ENCODE measurements at regions not wholly inside any gene's neighbourhood (a gene's known extent, or its start where the extent isn't known, plus 50 kb on each side); places are given as distances from the start of the nearest gene placed in this dataset.

DNA sequence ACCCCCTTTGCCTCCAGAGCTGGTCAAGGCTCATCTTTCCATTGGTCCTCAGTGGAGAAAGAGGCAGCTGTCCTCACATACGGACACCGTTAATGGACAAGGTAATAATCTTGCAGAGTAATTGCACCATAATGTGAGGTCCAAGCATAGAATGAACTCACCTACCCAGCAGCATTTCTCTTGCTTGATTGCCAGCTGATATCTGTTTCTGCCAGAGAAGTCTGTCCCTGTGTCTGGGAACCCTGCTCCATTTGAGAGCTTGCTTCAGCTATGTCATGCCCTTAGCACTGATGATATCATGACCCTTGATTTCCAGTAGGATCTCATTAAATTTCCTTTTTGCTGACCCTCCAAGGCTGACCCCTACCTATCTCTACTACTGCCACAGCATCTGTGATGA is 154.6 kb downstream of the PIK3R1 start:
- intact Hi-C loops (cut with micrococcal nuclease; ENCODE audit: unreplicated experiment) (no loop called here), in situ Hi-C loops (cut with HindIII; ENCODE audit: extremely low pct_ligation_motif_present, low pct_unique_long_range_greater_than_20kb) (no loop called here)
- TF ChIP-seq RNF2 (conservative IDR thresholded peaks at IDR 0.05; ENCODE audit: low read depth) (no peak), ZFAT (CRISPR knock-in tag; conservative IDR thresholded peaks at IDR 0.05) (no peak), ZNF616 (CRISPR knock-in tag; IDR thresholded peaks at IDR 0.05; ENCODE audit: low read depth) (no peak), ZSCAN29 (CRISPR knock-in tag; conservative IDR thresholded peaks at IDR 0.05) (no peak), ZNF598 (CRISPR knock-in tag; IDR thresholded peaks at IDR 0.05; ENCODE audit: borderline replicate concordance) (no peak), ZNF790 (CRISPR knock-in tag; IDR thresholded peaks at IDR 0.05; ENCODE audit: borderline replicate concordance) (no peak), DNMT3B (CRISPR knock-in tag; conservative IDR thresholded peaks at IDR 0.05) (no peak), ZBTB38 (CRISPR knock-in tag; IDR thresholded peaks at IDR 0.05) (no peak), GABPB1 (CRISPR knock-in tag; IDR thresholded peaks at IDR 0.05) (no peak), FOSL1 (CRISPR knock-in tag; IDR thresholded peaks at IDR 0.05; ENCODE audit: borderline replicate concordance) (no peak), CREM (IDR thresholded peaks at IDR 0.05) (no peak), CREM (CRISPR knock-in tag; IDR thresholded peaks at IDR 0.05) (no peak)
- TF ChIP-seq, protein P1, sequence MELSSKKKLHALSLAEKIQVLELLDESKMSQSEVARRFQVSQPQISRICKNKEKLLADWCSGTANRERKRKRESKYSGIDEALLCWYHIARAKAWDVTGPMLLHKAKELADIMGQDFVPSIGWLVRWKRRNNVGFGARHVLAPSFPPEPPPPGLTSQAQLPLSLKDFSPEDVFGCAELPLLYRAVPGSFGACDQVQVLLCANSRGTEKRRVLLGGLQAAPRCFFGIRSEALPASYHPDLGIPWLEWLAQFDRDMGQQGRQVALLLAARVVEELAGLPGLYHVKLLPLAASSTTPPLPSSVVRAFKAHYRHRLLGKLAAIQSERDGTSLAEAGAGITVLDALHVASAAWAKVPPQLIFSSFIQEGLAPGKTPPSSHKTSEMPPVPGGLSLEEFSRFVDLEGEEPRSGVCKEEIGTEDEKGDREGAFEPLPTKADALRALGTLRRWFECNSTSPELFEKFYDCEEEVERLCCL (CRISPR knock-in tag; IDR thresholded peaks at IDR 0.05; ENCODE audit: borderline replicate concordance): no peak
- TF ChIP-seq, protein P2, sequence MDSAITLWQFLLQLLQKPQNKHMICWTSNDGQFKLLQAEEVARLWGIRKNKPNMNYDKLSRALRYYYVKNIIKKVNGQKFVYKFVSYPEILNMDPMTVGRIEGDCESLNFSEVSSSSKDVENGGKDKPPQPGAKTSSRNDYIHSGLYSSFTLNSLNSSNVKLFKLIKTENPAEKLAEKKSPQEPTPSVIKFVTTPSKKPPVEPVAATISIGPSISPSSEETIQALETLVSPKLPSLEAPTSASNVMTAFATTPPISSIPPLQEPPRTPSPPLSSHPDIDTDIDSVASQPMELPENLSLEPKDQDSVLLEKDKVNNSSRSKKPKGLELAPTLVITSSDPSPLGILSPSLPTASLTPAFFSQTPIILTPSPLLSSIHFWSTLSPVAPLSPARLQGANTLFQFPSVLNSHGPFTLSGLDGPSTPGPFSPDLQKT (CRISPR knock-in tag; IDR thresholded peaks at IDR 0.05; ENCODE audit: borderline replicate concordance): no peak
- TF ChIP-seq, protein P3, sequence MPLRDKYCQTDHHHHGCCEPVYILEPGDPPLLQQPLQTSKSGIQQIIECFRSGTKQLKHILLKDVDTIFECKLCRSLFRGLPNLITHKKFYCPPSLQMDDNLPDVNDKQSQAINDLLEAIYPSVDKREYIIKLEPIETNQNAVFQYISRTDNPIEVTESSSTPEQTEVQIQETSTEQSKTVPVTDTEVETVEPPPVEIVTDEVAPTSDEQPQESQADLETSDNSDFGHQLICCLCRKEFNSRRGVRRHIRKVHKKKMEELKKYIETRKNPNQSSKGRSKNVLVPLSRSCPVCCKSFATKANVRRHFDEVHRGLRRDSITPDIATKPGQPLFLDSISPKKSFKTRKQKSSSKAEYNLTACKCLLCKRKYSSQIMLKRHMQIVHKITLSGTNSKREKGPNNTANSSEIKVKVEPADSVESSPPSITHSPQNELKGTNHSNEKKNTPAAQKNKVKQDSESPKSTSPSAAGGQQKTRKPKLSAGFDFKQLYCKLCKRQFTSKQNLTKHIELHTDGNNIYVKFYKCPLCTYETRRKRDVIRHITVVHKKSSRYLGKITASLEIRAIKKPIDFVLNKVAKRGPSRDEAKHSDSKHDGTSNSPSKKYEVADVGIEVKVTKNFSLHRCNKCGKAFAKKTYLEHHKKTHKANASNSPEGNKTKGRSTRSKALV (CRISPR knock-in tag; IDR thresholded peaks at IDR 0.05): no peak
- TF ChIP-seq, protein P4, sequence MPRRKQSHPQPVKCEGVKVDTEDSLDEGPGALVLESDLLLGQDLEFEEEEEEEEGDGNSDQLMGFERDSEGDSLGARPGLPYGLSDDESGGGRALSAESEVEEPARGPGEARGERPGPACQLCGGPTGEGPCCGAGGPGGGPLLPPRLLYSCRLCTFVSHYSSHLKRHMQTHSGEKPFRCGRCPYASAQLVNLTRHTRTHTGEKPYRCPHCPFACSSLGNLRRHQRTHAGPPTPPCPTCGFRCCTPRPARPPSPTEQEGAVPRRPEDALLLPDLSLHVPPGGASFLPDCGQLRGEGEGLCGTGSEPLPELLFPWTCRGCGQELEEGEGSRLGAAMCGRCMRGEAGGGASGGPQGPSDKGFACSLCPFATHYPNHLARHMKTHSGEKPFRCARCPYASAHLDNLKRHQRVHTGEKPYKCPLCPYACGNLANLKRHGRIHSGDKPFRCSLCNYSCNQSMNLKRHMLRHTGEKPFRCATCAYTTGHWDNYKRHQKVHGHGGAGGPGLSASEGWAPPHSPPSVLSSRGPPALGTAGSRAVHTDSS (CRISPR knock-in tag; conservative IDR thresholded peaks at IDR 0.05): no peak
- ChIA-PET POLR2A (no interaction called here), CTCF (ENCODE audit: low intra/inter-chr PET ratio, low total read pairs) (no interaction called here)
- no peaks in the 10 kb centered on the region for H3K79me2 ChIP-seq (ENCODE audit: insufficient read depth, low read length)
- no peak for DNase-seq (ENCODE audit: low spot score)
- FAIRE-seq: no peak
- H3K9me3 ChIP-seq (ENCODE audit: low read length): no peaks in the 10 kb centered on the region
- no peaks in the 10 kb centered on the region for H4K20me1 ChIP-seq (ENCODE audit: insufficient read depth, low read length)
- no peak overlapping the region for H3K4me2 ChIP-seq (ENCODE audit: low read depth, low read length)
- 79% methylated on average over 2 of the region's 2 CpGs for WGBS (ENCODE audit: low lambda C conversion rate)
- no peaks in the 10 kb centered on the region for H3K36me3 ChIP-seq (replicated peaks in 1 of 2; ENCODE audit: control insufficient read depth in 1 of 2, insufficient read depth in 2 of 2, low read length in 2 of 2)
- no peak overlapping the region for H2AFZ ChIP-seq (ENCODE audit: low read length)
- no peak for ATAC-seq
- no peaks in the 10 kb centered on the region for H3K4me1 ChIP-seq (ENCODE audit: insufficient read depth, low read length)
- no TSS peak for BruUV-seq (replicated peaks)
- H3K27me3 ChIP-seq (ENCODE audit: control insufficient read depth in 1 of 2, insufficient read depth in 2 of 2, low read length in 2 of 2): peaks cover 0 to 18% of the 10 kb centered on the region in 2 experiments; a peak in 1 of 5 replicates
- H3K4me3 ChIP-seq (replicated peaks in 1 of 3; ENCODE audit: insufficient read depth in 1 of 3, low read depth in 2 of 3, low read length in 3 of 3): no peak overlapping the region
- H3K9ac ChIP-seq (ENCODE audit: insufficient read depth, low read depth, low read length): no peak overlapping the region
- no peak overlapping the region for H3K27ac ChIP-seq (ENCODE audit: extremely low read length, insufficient read depth, low read length)

Measured in HepG2 (cell line).